ENCODE measurements at regions not wholly inside any gene's neighbourhood (a gene's known extent, or its start where the extent isn't known, plus 50 kb on each side); places are given as distances from the start of the nearest gene placed in this dataset.
"Not testable (repeated sequence)": the region's sequence is repeated elsewhere in the genome, so short reads cannot be mapped to it uniquely, and the experiment has no call there.

GRCh38 chrX:117843749-117844148, 272.9 kb downstream of the KLHL13 start:
- no peaks in the 10 kb centered on the region for H3K27me3 ChIP-seq (ENCODE audit: control insufficient read depth in 2 of 2, insufficient read depth in 2 of 2, low read length in 2 of 2)
- H3K9me3 ChIP-seq (ENCODE audit: control insufficient read depth in 2 of 2, low read length in 2 of 2) = no peaks in the 10 kb centered on the region
- no peaks in the 10 kb centered on the region for H3K4me1 ChIP-seq (ENCODE audit: control insufficient read depth in 2 of 2, insufficient read depth in 2 of 2, low read length in 2 of 2)
- H3K36me3 ChIP-seq (ENCODE audit: control insufficient read depth in 2 of 2, insufficient read depth in 2 of 2, low read length in 2 of 2) = no peaks in the 10 kb centered on the region
- H3K27ac ChIP-seq (ENCODE audit: low read depth in 2 of 2, low read length in 2 of 2) = no peak overlapping the region
- no peak overlapping the region for H3K9ac ChIP-seq (ENCODE audit: low read depth in 1 of 2, low read length in 2 of 2)
- no peak overlapping the region for H3K4me3 ChIP-seq (ENCODE audit: low read length in 2 of 2)

GRCh38 chrX:117840645-117841044, 276.0 kb downstream of the KLHL13 start:
- no peak overlapping the region for H3K4me3 ChIP-seq (ENCODE audit: low read length in 2 of 2)
- no peaks in the 10 kb centered on the region for H3K36me3 ChIP-seq (ENCODE audit: control insufficient read depth in 2 of 2, insufficient read depth in 2 of 2, low read length in 2 of 2)
- no peak overlapping the region for H3K27ac ChIP-seq (ENCODE audit: low read depth in 2 of 2, low read length in 2 of 2)
- H3K4me1 ChIP-seq (ENCODE audit: control insufficient read depth in 2 of 2, insufficient read depth in 2 of 2, low read length in 2 of 2) = no peaks in the 10 kb centered on the region
- no peaks in the 10 kb centered on the region for H3K9me3 ChIP-seq (ENCODE audit: control insufficient read depth in 2 of 2, low read length in 2 of 2)
- H3K9ac ChIP-seq (ENCODE audit: low read depth in 1 of 2, low read length in 2 of 2) = no peak overlapping the region
- H3K27me3 ChIP-seq (ENCODE audit: control insufficient read depth in 2 of 2, insufficient read depth in 2 of 2, low read length in 2 of 2) = no peaks in the 10 kb centered on the region

GRCh38 chrX:117839544-117839943, 277.1 kb downstream of the KLHL13 start:
- no peak overlapping the region for H3K4me3 ChIP-seq (ENCODE audit: low read length in 2 of 2)
- H3K9me3 ChIP-seq (ENCODE audit: control insufficient read depth in 2 of 2, low read length in 2 of 2) = no peaks in the 10 kb centered on the region
- no peaks in the 10 kb centered on the region for H3K36me3 ChIP-seq (ENCODE audit: control insufficient read depth in 2 of 2, insufficient read depth in 2 of 2, low read length in 2 of 2)
- H3K4me1 ChIP-seq (ENCODE audit: control insufficient read depth in 2 of 2, insufficient read depth in 2 of 2, low read length in 2 of 2) = no peaks in the 10 kb centered on the region
- no peak overlapping the region for H3K9ac ChIP-seq (ENCODE audit: low read depth in 1 of 2, low read length in 2 of 2)
- H3K27me3 ChIP-seq (ENCODE audit: control insufficient read depth in 2 of 2, insufficient read depth in 2 of 2, low read length in 2 of 2) = no peaks in the 10 kb centered on the region
- H3K27ac ChIP-seq (ENCODE audit: low read depth in 2 of 2, low read length in 2 of 2) = no peak overlapping the region

- Histone ChIP-seq H3K9me3 (ENCODE audit: control insufficient read depth in 2 of 2, low read length in 2 of 2) (no peaks in the 10 kb centered on the region), H3K36me3 (ENCODE audit: control insufficient read depth in 2 of 2, insufficient read depth in 2 of 2, low read length in 2 of 2) (no peaks in the 10 kb centered on the region), H3K27me3 (ENCODE audit: control insufficient read depth in 2 of 2, insufficient read depth in 2 of 2, low read length in 2 of 2) (no peaks in the 10 kb centered on the region), H3K4me3 (ENCODE audit: low read length in 2 of 2) (no peak overlapping the region), H3K27ac (ENCODE audit: low read depth in 2 of 2, low read length in 2 of 2) (no peak overlapping the region), H3K9ac (ENCODE audit: low read depth in 1 of 2, low read length in 2 of 2) (no peak overlapping the region), H3K4me1 (ENCODE audit: control insufficient read depth in 2 of 2, insufficient read depth in 2 of 2, low read length in 2 of 2) (no peaks in the 10 kb centered on the region)
Observed at GRCh38 chrX:117838581-117839331, 277.9 kb downstream of the KLHL13 start.

- no peaks in the 10 kb centered on the region for H3K36me3 ChIP-seq (ENCODE audit: control insufficient read depth in 2 of 2, insufficient read depth in 2 of 2, low read length in 2 of 2)
- no peaks in the 10 kb centered on the region for H3K27me3 ChIP-seq (ENCODE audit: control insufficient read depth in 2 of 2, insufficient read depth in 2 of 2, low read length in 2 of 2)
- H3K4me3 ChIP-seq (ENCODE audit: low read length in 2 of 2) = no peak overlapping the region
- no peak overlapping the region for H3K27ac ChIP-seq (ENCODE audit: low read depth in 2 of 2, low read length in 2 of 2)
- H3K9ac ChIP-seq (ENCODE audit: low read depth in 1 of 2, low read length in 2 of 2) = no peak overlapping the region
- H3K9me3 ChIP-seq (ENCODE audit: control insufficient read depth in 2 of 2, low read length in 2 of 2) = no peaks in the 10 kb centered on the region
- H3K4me1 ChIP-seq (ENCODE audit: control insufficient read depth in 2 of 2, insufficient read depth in 2 of 2, low read length in 2 of 2) = no peaks in the 10 kb centered on the region
Observed at GRCh38 chrX:117835034-117835433, 281.6 kb downstream of the KLHL13 start.

- H3K9me3 ChIP-seq (ENCODE audit: control insufficient read depth in 2 of 2, low read length in 2 of 2) = no peaks in the 10 kb centered on the region
- no peak overlapping the region for H3K27ac ChIP-seq (ENCODE audit: low read depth in 2 of 2, low read length in 2 of 2)
- no peak overlapping the region for H3K4me3 ChIP-seq (ENCODE audit: low read length in 2 of 2)
- no peak overlapping the region for H3K9ac ChIP-seq (ENCODE audit: low read depth in 1 of 2, low read length in 2 of 2)
- no peaks in the 10 kb centered on the region for H3K36me3 ChIP-seq (ENCODE audit: control insufficient read depth in 2 of 2, insufficient read depth in 2 of 2, low read length in 2 of 2)
- no peaks in the 10 kb centered on the region for H3K27me3 ChIP-seq (ENCODE audit: control insufficient read depth in 2 of 2, insufficient read depth in 2 of 2, low read length in 2 of 2)
- no peaks in the 10 kb centered on the region for H3K4me1 ChIP-seq (ENCODE audit: control insufficient read depth in 2 of 2, insufficient read depth in 2 of 2, low read length in 2 of 2)
Observed at GRCh38 chrX:117834076-117834475, 282.5 kb downstream of the KLHL13 start.

- H3K9me3 ChIP-seq (ENCODE audit: control insufficient read depth in 2 of 2, low read length in 2 of 2); H3K4me1 ChIP-seq (ENCODE audit: control insufficient read depth in 2 of 2, insufficient read depth in 2 of 2, low read length in 2 of 2); H3K27me3 ChIP-seq (ENCODE audit: control insufficient read depth in 2 of 2, insufficient read depth in 2 of 2, low read length in 2 of 2); H3K36me3 ChIP-seq (ENCODE audit: control insufficient read depth in 2 of 2, insufficient read depth in 2 of 2, low read length in 2 of 2); H3K9ac ChIP-seq (ENCODE audit: low read depth in 1 of 2, low read length in 2 of 2); H3K27ac ChIP-seq (ENCODE audit: low read depth in 2 of 2, low read length in 2 of 2); H3K4me3 ChIP-seq (ENCODE audit: low read length in 2 of 2): not testable (repeated sequence)
Observed at GRCh38 chrX:117821472-117821871, 295.1 kb downstream of the KLHL13 start.

- no peaks in the 10 kb centered on the region for H3K4me1 ChIP-seq (ENCODE audit: control insufficient read depth in 2 of 2, insufficient read depth in 2 of 2, low read length in 2 of 2)
Observed at GRCh38 chrX:117808426-117808825, 308.2 kb downstream of the KLHL13 start.

GRCh38 chrX:117803463-117803862, 313.1 kb downstream of the KLHL13 start:
- no peaks in the 10 kb centered on the region for H3K27me3 ChIP-seq (ENCODE audit: control insufficient read depth in 2 of 2, insufficient read depth in 2 of 2, low read length in 2 of 2)
- no peak overlapping the region for H3K9ac ChIP-seq (ENCODE audit: low read depth in 1 of 2, low read length in 2 of 2)
- no peaks in the 10 kb centered on the region for H3K9me3 ChIP-seq (ENCODE audit: control insufficient read depth in 2 of 2, low read length in 2 of 2)
- H3K27ac ChIP-seq (ENCODE audit: low read depth in 2 of 2, low read length in 2 of 2) = no peak overlapping the region
- H3K36me3 ChIP-seq (ENCODE audit: control insufficient read depth in 2 of 2, insufficient read depth in 2 of 2, low read length in 2 of 2) = no peaks in the 10 kb centered on the region
- H3K4me1 ChIP-seq (ENCODE audit: control insufficient read depth in 2 of 2, insufficient read depth in 2 of 2, low read length in 2 of 2) = no peaks in the 10 kb centered on the region
- no peak overlapping the region for H3K4me3 ChIP-seq (ENCODE audit: low read length in 2 of 2)

More at GRCh38 chrX:117808426-117808825, 308.2 kb downstream of the KLHL13 start:
- H3K9me3 ChIP-seq (ENCODE audit: control insufficient read depth in 2 of 2, low read length in 2 of 2) = no peaks in the 10 kb centered on the region
- H3K4me3 ChIP-seq (ENCODE audit: low read length in 2 of 2) = no peak overlapping the region
- no peaks in the 10 kb centered on the region for H3K36me3 ChIP-seq (ENCODE audit: control insufficient read depth in 2 of 2, insufficient read depth in 2 of 2, low read length in 2 of 2)
- H3K27ac ChIP-seq (ENCODE audit: low read depth in 2 of 2, low read length in 2 of 2) = no peak overlapping the region
- H3K27me3 ChIP-seq (ENCODE audit: control insufficient read depth in 2 of 2, insufficient read depth in 2 of 2, low read length in 2 of 2) = no peaks in the 10 kb centered on the region
- no peak overlapping the region for H3K9ac ChIP-seq (ENCODE audit: low read depth in 1 of 2, low read length in 2 of 2)

- Histone ChIP-seq H3K27me3 (ENCODE audit: control insufficient read depth in 2 of 2, insufficient read depth in 2 of 2, low read length in 2 of 2) (no peaks in the 10 kb centered on the region), H3K27ac (ENCODE audit: low read depth in 2 of 2, low read length in 2 of 2) (no peak overlapping the region), H3K4me1 (ENCODE audit: control insufficient read depth in 2 of 2, insufficient read depth in 2 of 2, low read length in 2 of 2) (no peaks in the 10 kb centered on the region), H3K9me3 (ENCODE audit: control insufficient read depth in 2 of 2, low read length in 2 of 2) (no peaks in the 10 kb centered on the region), H3K9ac (ENCODE audit: low read depth in 1 of 2, low read length in 2 of 2) (no peak overlapping the region), H3K4me3 (ENCODE audit: low read length in 2 of 2) (no peak overlapping the region), H3K36me3 (ENCODE audit: control insufficient read depth in 2 of 2, insufficient read depth in 2 of 2, low read length in 2 of 2) (no peaks in the 10 kb centered on the region)
Observed at GRCh38 chrX:117788339-117788738, 328.3 kb downstream of the KLHL13 start.
